ENCODE measurements at regions not wholly inside any gene's neighbourhood (a gene's known extent, or its start where the extent isn't known, plus 50 kb on each side); places are given as distances from the start of the nearest gene placed in this dataset.

- in situ Hi-C loops (cut with HindIII; ENCODE audit: low pct_unique_long_range_greater_than_20kb, low sequenced_read_pairs), result no loop called here
- no peak for TF ChIP-seq JUND (IDR thresholded peaks at IDR 0.05; ENCODE audit: low read depth)
- no peak for DNase-seq (ENCODE audit: low read depth in 1 of 2, low spot score in 1 of 2)
Observed at GRCh38 chr9:86408121-86408520, 53.9 kb upstream of the TUT7 start.

DNA sequence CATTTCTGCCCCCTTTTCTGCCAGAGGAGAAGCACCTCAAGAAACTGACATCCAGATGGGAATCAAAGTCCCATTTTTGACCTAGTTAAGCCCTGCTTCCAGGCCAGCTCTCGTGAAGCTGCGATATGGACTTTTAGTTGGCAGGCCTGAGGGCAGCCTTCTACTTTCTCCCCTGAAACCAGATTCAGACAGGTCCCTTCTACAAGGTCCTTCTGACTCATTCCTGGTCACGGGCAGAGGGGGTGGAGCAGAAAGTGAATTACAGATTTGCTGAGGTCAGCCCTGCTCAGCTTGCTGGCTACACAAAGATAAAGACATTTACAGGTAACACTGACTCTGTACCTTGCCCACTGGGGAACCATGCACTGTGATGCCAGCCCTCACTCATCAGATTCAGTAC lies 52.8 kb upstream of the TUT7 start:
- in situ Hi-C loops (cut with HindIII; ENCODE audit: low pct_unique_long_range_greater_than_20kb, low sequenced_read_pairs), result no loop called here
- no peak for TF ChIP-seq JUND (IDR thresholded peaks at IDR 0.05; ENCODE audit: low read depth)
- DNase-seq (ENCODE audit: low read depth in 1 of 2, low spot score in 1 of 2), result no peak

DNA sequence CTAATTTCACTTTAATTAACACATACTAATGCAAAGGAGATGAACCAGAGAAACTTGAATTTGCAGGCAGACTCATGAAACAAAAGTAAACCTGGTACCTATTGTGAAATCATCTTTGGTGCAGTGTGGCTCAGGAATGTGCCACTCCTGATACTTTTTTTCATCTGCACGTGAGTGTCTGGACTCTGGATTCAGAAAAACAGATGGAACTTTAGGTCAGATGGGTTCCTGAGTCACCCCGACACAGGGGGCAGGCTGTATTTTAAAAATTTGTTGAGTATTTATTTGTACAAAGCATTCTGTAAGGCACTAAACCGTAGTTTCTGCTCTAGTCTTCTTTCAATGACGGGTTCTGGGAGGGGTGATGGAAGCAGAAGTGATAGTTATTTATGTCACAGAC lies 52.2 kb upstream of the TUT7 start:
- in situ Hi-C loops (cut with HindIII; ENCODE audit: low pct_unique_long_range_greater_than_20kb, low sequenced_read_pairs), result no loop called here
- peak in 1 of 2 experiments; percentile 7 for DNase-seq (ENCODE audit: low read depth in 1 of 2, low spot score in 1 of 2)
- TF ChIP-seq JUND (IDR thresholded peaks at IDR 0.05; ENCODE audit: low read depth), result no peak

- no peak for TF ChIP-seq JUND (IDR thresholded peaks at IDR 0.05; ENCODE audit: low read depth)
- DNase-seq (ENCODE audit: low read depth in 1 of 2, low spot score in 1 of 2), result no peak
- in situ Hi-C loops (cut with HindIII; ENCODE audit: low pct_unique_long_range_greater_than_20kb, low sequenced_read_pairs), result no loop called here
Observed at GRCh38 chr9:86405926-86406325, 51.7 kb upstream of the TUT7 start.

GRCh38 chr9:86405086-86405491 lies 50.9 kb upstream of the TUT7 start:
- TF ChIP-seq JUND (IDR thresholded peaks at IDR 0.05; ENCODE audit: low read depth), result no peak
- DNase-seq (ENCODE audit: low read depth in 1 of 2, low spot score in 1 of 2), result peak; percentile 8 to 80
- in situ Hi-C loops (cut with HindIII; ENCODE audit: low pct_unique_long_range_greater_than_20kb, low sequenced_read_pairs), result no loop called here

Measured in T47D (cell line).